Endothelial cell of umbilical vein (primary cell): ENCODE measurements at regions not wholly inside any gene's neighbourhood (a gene's known extent, or its start where the extent isn't known, plus 50 kb on each side); places are given as distances from the start of the nearest gene placed in this dataset.

Source experiments
- BruUV-seq: library from RNA; stranded (reverse); fragments of 400-500 nt; replicated peaks from 2 replicates; lab custom pipeline; 2021; lab: Mats Ljungman, UMichigan
- CTCF ChIA-PET: fragments of 300-600, 350-600 bp; sonication (Branson Sonifier 250); formaldehyde crosslinking; loops from one replicate; lab custom pipeline; 2021; ENCODE audit warnings: antibody characterized with exemption, inconsistent platforms; lab: Charles Lee
- POLR2A ChIA-PET: fragments of 300-600, 350-600 bp; sonication (Branson Sonifier 250); formaldehyde crosslinking; loops from one replicate; lab custom pipeline; 2021; ENCODE audit warnings: antibody characterized with exemption, inconsistent platforms; lab: Charles Lee
- DNase-seq: peaks from one replicate; pipeline ENCODE4 v3.0.0-alpha.2; 2011; ENCODE audit warnings: low read depth, low spot score
- FAIRE-seq: peaks from 2 replicates; lab custom pipeline; 2011; peaks lifted over from hg19 to GRCh38; lab: Jason Lieb, UNC
- H2AFZ ChIP-seq: 2 replicates; pipeline ENCODE4 v1.6.0; 2012; ENCODE audit warnings: low read depth, low read length, control low read depth, inconsistent platforms
- H3K27ac ChIP-seq: 2 replicates; pipeline ENCODE4 v1.5.1; 2011; ENCODE audit warnings: low read depth, mild to moderate bottlenecking, control low read depth, low read length, moderate library complexity; ENCODE audit not compliant: insufficient read depth
- H3K27me3 ChIP-seq, 2 experiments: 2 replicates each; pipeline versions ENCODE4 v1.6.0 to v1.6.1; 2011; ENCODE audit warnings: low read length in 2 of 2, mixed read lengths in 1 of 2; ENCODE audit not compliant: control insufficient read depth in 2 of 2, insufficient read depth in 2 of 2
- H3K36me3 ChIP-seq, 2 experiments: 2 replicates in 1 of 2; 3 replicates in 1 of 2; pipeline ENCODE4 v1.5.1; 2011; ENCODE audit warnings: low read length in 2 of 2, mild to moderate bottlenecking in 1 of 2, moderate library complexity in 1 of 2; ENCODE audit not compliant: control insufficient read depth in 2 of 2, insufficient read depth in 2 of 2; ENCODE audit errors: extremely low read depth in 1 of 2
- H3K4me1 ChIP-seq: 3 replicates; pipeline ENCODE4 v1.5.1; 2011; ENCODE audit warnings: mild to moderate bottlenecking, low read length; ENCODE audit not compliant: control insufficient read depth, insufficient read depth; ENCODE audit errors: extremely low read depth
- H3K4me2 ChIP-seq: 2 replicates; pipeline ENCODE4 v1.6.1; 2011; ENCODE audit warnings: low read length, control low read depth, mixed read lengths; ENCODE audit not compliant: insufficient read depth
- H3K4me3 ChIP-seq, 3 experiments: fragments of 200-600 bp in 1 of 3; sonication (generic), shearing (Covaris generic) in 1 of 3; replicated peaks in 1 of 3; 2 replicates each; pipeline ENCODE4 v1.5.1; 2011 to 2016; ENCODE audit warnings: control low read depth in 3 of 3, low read length in 3 of 3, mild to moderate bottlenecking in 2 of 3, inconsistent platforms in 1 of 3, low read depth in 1 of 3, moderate library complexity in 1 of 3; ENCODE audit not compliant: insufficient read depth in 1 of 3
- H3K79me2 ChIP-seq: 2 replicates; pipeline ENCODE4 v1.6.0; 2012; ENCODE audit warnings: low read length, inconsistent platforms; ENCODE audit not compliant: control insufficient read depth, insufficient read depth
- H3K9ac ChIP-seq: replicated peaks from 2 replicates; pipeline ENCODE3; 2011; ENCODE audit warnings: low read length, control low read depth; ENCODE audit not compliant: insufficient read depth; ENCODE audit errors: extremely low read depth
- H3K9me1 ChIP-seq: replicated peaks from 3 replicates; pipeline ENCODE4 v1.6.0; 2011; ENCODE audit warnings: mild to moderate bottlenecking, low read length; ENCODE audit not compliant: control insufficient read depth, insufficient read depth; ENCODE audit errors: extremely low read depth
- H3K9me3 ChIP-seq: replicated peaks from 2 replicates; pipeline ENCODE4 v1.5.1; 2012; ENCODE audit warnings: low read length, inconsistent platforms; ENCODE audit not compliant: control insufficient read depth, insufficient read depth
- H4K20me1 ChIP-seq: replicated peaks from 2 replicates; pipeline ENCODE3; 2011; ENCODE audit warnings: mild to moderate bottlenecking, low read length; ENCODE audit not compliant: control insufficient read depth, insufficient read depth; ENCODE audit errors: extremely low read depth
- CTCF ChIP-seq, 2 donors: IDR thresholded peaks; 1 replicate in 1 of 2; 2 replicates in 1 of 2; pipeline ENCODE4 v1.5.1; 2011; ENCODE audit warnings: low read length in 2 of 2, mild to moderate bottlenecking in 2 of 2, moderate library complexity in 2 of 2, control low read depth in 1 of 2, inconsistent platforms in 1 of 2, low read depth in 1 of 2; ENCODE audit not compliant: insufficient read depth in 1 of 2; ENCODE audit errors: extremely low read depth in 1 of 2
- EZH2 ChIP-seq: IDR thresholded peaks from 2 replicates; pipeline ENCODE4 v1.6.1; 2012; ENCODE audit warnings: borderline replicate concordance, low read depth, mild to moderate bottlenecking, moderate library complexity, low read length, inconsistent platforms; ENCODE audit not compliant: severe bottlenecking
- FOS ChIP-seq: IDR thresholded peaks from 2 replicates; pipeline ENCODE4 v1.6.1; 2011; ENCODE audit warnings: mild to moderate bottlenecking, low read length, moderate library complexity, borderline replicate concordance; ENCODE audit not compliant: insufficient read depth
- GATA2 ChIP-seq: IDR thresholded peaks from 2 replicates; pipeline ENCODE4 v1.7.0; 2011; ENCODE audit warnings: low read depth, mild to moderate bottlenecking, moderate library complexity, mixed read lengths, low read length; ENCODE audit not compliant: insufficient read length, insufficient read depth
- JUN ChIP-seq: IDR thresholded peaks from 2 replicates; pipeline ENCODE4 v1.6.1; 2011; ENCODE audit warnings: borderline replicate concordance, low read depth; ENCODE audit not compliant: insufficient read length, insufficient read depth
- MAX ChIP-seq: IDR thresholded peaks from 2 replicates; pipeline ENCODE4 v1.6.1; 2011; ENCODE audit not compliant: insufficient read depth, insufficient read length
- MYC ChIP-seq: IDR thresholded peaks from one replicate; pipeline ENCODE4 v1.6.1; 2011; ENCODE audit warnings: mild to moderate bottlenecking, low read depth, low read length
- POLR2A ChIP-seq: IDR thresholded peaks from 2 replicates; pipeline ENCODE4 v1.6.1; 2012; ENCODE audit warnings: low read depth, mild to moderate bottlenecking, control low read depth, low read length
- POLR2AphosphoS5 ChIP-seq: IDR thresholded peaks from 2 replicates; pipeline ENCODE4 v1.6.1; 2012; ENCODE audit warnings: low read depth, mild to moderate bottlenecking, control low read depth, low read length, moderate library complexity; ENCODE audit not compliant: insufficient read depth
- dilution Hi-C: fragments of 300-500 bp; cut with MboI; formaldehyde crosslinking; loops from one replicate; pipeline ENCODE4 v1.15.0; 2019; ENCODE audit warnings: low sequenced_read_pairs; ENCODE audit not compliant: extremely low pct_ligation_motif_present
- intact Hi-C: fragments of 100-400 bp; cut with micrococcal nuclease; formaldehyde crosslinking; loops from one replicate; pipeline ENCODE4 v1.10.0; 2022

DNA sequence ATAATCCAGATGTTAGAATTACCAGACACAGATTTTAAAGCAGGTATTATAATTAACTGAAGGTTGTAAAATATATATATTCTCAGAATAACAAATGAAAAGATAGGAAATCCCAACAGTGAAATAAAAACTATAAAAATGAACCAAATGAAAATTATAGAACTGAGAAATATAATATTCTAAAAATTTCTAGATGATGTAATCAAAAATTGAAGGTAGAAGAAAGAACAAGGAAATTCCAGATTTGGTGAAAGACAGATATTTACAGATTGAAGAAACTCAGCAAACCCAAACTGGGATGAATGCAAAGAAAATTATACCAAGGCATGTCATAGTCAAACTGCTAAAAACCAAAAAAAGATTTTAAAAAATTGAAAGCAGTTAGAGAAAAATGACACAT is 729.4 kb downstream of the MATN1 start:
- DNase-seq (no peak), FAIRE-seq (no peak)
- Histone ChIP-seq H3K4me1 (no peaks in the 10 kb centered on the region), H3K9me1 (no peaks in the 10 kb centered on the region), H3K27me3 (no peaks in the 10 kb centered on the region), H3K4me3 (no peak overlapping the region), H3K4me2 (no peak overlapping the region), H4K20me1 (no peaks in the 10 kb centered on the region), H3K79me2 (no peaks in the 10 kb centered on the region), H3K36me3 (no peaks in the 10 kb centered on the region), H2AFZ (no peak overlapping the region), H3K9ac (no peak overlapping the region), H3K27ac (no peak overlapping the region), H3K9me3 (no peaks in the 10 kb centered on the region)
- ChIA-PET CTCF (no interaction called here), POLR2A (no interaction called here)
- TF ChIP-seq EZH2 = no peak
- TF ChIP-seq POLR2A = no peak
- TF ChIP-seq CTCF (IDR thresholded peaks at IDR 0.05; ENCODE audit: extremely low read depth in 1 of 2, insufficient read depth in 1 of 2, low read depth in 1 of 2, low read length in 2 of 2) = no peak
- no peak for TF ChIP-seq FOS
- TF ChIP-seq GATA2 = no peak
- no peak for TF ChIP-seq POLR2AphosphoS5
- TF ChIP-seq MAX = no peak
- no peak for TF ChIP-seq MYC
- TF ChIP-seq JUN = no peak
- BruUV-seq = no TSS peak
- dilution Hi-C loops = no loop called here
- intact Hi-C loops = no loop called here
